ENCODE measurements at regions not wholly inside any gene's neighbourhood (a gene's known extent, or its start where the extent isn't known, plus 50 kb on each side); places are given as distances from the start of the nearest gene placed in this dataset.

DNA sequence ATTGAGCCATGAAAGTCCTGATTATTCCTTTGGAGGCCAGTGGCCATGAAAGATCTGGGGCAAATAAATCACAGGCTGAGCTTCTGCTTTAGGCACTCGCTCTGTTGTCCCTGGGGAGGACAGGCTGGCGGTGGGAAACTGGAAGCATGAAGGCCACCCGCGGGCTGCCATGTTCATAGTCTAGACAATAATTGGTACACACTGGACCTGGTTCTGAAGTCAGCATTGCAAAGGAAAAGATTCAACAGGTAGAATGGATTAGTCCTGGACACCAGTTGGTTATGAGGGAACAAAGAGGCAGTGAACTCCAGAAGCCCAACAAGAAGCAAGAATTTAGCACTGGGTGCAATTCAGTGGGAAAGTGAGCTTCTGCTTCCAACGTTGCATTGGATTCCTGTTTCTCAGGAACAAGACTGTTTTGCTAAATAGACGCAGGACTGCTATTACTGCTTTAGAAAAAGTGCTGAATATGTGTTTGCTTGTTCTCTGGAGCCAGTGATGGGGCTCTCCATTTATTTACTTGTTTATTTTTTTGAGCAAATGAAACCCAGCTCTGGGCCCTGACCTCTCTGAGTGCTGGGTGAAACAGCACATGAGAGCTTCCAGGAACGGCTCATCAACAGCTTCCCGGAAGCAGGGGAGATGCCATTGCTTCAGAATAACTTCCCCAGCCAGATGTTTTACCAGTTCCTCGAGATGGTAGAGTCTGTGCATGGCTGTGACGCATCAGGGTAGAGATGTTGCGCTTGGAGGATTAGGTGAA, 336.4 kb downstream of the ZNF536 start:
- no peak for DNase-seq (ENCODE audit: low read depth in 2 of 2)

DNA sequence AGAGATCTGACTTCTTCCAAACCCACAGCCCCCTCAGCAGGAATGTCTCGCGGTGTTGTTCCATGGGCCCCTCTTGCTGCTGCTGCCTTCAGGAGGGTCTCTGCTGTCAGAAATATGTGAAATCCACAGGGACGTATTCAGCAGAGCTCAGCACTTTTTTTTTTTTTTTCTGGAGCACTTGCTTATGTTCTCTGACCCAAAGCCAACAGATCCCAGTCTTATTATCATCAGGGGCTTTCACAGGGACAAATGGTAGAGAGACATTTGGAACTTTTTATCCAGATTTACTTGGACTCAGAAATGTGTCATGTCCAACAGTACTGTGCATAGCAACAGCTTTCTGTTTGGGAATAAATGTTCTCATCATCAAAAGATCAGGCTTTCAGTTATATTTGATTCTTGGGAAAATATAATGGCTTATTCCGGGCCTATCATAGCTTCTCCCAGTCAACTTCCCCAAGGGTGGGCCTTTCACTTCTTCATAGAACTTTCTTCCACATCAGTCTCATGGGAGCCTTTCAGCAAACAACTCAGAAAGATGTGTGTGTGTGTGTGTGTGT, 332.7 kb downstream of the ZNF536 start:
- no peak for DNase-seq (ENCODE audit: low read depth in 2 of 2)

DNA sequence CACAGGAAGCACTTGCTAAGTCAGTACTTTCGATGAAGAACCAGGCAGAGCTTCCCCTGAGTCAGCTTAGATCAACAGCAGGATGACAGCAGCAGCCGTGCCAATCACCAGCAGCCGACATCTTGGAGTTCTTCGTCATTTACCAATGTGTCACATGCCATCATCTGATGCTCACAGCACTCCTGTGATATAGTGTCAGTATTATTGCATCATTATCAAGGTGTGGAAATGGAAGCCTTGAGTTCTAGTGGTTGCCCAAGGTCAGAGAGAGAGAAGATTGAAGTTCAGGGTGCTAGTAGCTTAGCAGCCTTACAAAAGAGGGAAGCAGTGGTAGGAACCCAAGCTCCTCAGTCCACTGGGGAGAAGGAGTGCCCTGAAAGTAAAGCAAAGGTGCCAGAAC, 331.5 kb downstream of the ZNF536 start:
- no peak for DNase-seq (ENCODE audit: low read depth in 2 of 2)

DNA sequence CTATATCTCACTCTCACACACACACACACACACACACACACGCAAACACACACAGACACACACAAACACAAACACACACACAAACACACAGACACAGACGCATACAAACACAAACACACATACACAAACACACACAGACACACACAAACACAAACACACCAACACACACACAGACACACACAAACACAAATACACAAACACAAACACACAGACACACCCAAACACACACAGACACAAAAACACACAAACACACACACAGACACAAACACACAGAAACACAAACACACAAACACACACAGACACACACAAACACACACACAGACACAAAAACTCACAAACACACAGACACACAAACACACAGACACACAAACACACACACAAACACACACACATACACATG, 329.0 kb downstream of the ZNF536 start:
- DNase-seq (ENCODE audit: low read depth in 2 of 2), result no peak

DNA sequence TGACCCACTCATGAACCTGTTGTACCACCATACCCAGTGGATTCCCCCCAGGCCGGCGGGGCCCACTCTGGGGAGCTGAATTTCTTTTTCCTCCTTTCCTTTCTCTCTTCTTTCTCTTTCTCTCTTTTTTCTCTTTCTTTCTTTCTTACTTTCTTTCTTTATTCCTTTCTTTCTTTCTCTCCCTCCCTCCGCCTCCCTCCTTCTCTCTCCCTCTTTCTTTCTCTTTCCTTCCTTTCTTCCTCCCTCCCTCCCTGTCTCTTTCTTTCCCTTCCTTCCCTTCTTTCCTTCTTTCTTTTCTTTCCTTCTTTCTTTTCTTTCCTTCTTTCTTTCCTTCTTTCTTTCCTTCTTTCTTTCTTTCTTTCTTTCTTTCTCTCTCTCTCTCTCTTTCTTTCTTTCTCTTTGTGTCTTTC, 327.7 kb downstream of the ZNF536 start:
- DNase-seq (ENCODE audit: low read depth in 2 of 2), result no peak

DNA sequence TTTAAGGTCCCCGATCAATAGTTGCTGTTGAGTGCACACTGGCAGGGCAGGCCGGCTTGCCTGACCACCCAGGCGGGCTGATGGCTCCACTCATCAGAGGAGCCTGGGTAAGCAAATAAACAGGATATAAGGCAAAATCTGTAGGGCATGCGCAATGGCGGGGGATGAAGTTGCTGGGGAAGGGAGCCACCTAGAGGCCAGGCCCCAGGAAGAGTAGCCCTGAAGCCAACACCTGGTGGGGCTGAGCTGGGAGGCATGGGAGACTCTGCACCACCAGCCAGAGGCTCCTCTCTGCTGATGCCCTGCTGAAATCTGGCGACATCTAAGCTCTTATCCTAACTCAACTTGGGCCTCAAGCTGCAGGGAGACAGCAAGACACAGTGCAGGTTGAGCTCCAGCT, 324.3 kb downstream of the ZNF536 start:
- no peak for DNase-seq (ENCODE audit: low read depth in 2 of 2)

DNA sequence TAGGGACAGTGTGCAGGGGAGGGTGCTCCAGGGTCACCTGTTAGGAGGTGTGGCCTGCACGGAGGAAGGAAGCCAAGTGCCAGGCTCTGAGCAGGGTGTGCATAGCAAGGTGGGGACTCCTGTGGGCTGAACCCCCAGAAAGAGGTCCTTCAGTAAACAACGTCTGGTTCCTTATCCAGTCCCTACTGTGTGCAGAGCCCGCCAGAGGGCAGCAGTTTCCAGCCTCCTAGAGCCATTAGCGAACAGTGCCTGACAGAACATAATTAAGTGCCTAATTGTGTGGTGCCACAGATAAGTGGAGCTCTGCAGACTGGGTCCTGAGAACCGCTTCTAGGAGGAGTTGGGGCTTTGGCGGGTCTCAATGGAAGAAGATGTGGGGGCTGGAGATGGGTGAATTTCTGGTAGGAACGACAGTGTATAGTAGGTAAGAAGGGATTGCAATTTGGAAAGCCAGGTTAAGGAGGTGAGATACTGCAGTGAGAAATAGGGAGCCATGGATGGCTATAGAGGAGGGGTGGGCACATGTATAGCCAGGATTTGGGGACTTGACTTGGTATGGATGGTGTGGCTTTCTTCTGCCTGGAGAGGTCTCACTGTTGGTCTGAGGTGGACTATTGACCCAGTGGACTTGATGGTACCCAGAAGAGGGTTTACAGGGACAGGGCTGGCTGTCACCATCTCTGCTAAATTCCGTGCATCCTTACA, 323.1 kb downstream of the ZNF536 start:
- DNase-seq (ENCODE audit: low read depth in 2 of 2), result no peak

DNA sequence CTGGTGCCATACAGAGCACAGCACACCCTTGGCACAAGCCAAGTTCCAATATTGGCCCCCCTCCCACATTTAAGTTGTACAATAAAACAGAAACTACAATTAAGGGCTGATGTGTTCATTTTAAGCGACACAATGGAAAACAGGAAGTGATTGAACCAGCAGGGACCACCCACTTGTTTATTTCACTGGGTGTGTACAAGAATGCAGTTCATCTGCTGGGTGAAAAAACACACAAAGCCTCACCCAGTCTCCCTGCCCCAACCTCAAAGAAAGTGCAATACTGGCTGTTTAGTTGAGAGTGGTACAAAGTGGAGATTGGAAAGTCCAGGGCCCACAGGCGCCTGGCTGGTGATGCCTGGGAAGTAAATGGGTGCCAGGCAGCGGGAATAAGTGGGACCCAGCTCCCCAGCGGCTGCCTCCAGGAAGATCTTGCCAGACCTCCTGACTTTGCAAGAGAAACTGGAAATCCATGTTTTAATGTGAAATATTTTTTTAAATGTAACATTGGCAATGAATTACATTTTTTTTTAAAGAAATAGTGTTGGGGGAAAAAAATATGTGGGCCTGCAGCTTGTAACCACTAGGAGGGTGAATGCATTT, 322.1 kb downstream of the ZNF536 start:
- DNase-seq (ENCODE audit: low read depth in 2 of 2), result no peak

DNA sequence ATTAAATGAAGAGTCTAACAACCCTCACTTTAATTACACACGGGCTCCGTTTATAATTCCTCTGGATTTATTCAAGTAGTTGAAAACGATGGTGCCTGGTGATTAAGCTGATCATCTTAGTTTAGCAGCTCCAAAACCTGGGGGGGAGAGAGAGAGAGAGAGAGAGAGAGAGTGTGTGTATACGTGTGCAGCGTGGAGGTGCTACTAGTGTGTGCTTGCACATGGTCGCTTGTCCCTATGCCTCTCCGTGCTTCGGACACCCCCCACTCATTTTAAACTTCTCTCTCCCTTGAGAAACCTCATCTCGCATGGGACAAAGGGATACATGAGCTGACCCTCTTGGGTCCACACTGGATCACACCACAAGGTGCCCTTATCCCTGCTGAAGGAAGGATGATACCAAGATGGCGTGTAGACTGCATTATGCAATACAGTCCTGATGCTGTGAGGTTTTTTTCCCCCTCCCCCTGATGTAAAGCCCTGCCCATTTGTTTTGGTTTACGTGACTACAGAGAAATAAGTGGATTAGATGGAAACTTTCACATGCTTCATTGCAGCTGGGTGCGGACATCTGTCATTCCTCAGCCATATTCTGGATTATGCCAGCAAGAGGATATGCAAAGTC, 320.8 kb downstream of the ZNF536 start:
- DNase-seq (ENCODE audit: low read depth in 2 of 2), result no peak

DNA sequence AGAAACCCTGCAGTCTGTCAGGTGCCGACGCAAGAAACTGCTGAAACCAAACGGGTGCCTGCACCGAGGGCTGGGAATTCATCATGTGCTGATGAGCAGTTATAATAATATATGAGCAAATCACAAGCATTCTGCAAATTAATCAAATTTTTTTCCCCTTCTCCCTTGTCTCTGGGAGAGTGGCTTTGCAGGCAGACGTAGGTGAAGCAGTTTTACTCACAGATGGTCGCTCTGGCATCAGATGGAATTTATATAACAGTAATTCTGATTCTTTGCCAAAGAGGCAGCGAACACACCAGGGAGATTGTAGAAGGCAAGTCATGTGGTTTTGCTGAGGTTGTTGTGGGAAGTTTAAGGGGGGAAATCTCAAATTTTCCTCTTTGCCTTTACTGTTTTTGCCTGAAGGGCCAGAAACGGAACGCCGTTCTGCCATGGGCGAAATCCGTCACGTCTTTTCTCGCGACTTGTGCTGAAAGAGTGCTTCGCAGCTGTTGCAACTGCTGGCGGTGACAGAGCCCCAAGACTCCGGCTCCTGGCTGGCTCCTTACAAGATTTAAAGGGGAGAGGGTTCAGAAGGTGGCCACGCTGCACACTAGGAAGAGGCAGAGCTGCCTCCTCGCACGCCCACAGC, 320.1 kb downstream of the ZNF536 start:
- DNase-seq (ENCODE audit: low read depth in 2 of 2), result no peak

DNA sequence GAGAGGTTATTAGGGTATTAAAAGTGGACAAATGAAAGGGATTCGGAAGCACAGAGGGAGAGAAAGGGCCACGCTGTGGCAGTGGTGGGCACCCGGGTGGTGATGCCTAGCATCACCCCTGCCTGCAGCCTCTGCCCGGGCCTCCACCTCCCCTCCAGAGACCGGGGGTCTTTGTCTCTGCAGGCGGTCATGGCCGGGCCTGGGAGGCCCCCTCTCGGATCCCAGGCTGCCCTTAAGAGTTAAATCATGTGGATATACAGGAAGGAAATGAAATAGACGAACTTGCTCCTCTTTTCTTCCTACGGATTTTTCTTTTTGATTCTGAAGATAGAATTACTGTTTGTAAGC, 319.6 kb downstream of the ZNF536 start:
- DNase-seq (ENCODE audit: low read depth in 2 of 2), result no peak

DNA sequence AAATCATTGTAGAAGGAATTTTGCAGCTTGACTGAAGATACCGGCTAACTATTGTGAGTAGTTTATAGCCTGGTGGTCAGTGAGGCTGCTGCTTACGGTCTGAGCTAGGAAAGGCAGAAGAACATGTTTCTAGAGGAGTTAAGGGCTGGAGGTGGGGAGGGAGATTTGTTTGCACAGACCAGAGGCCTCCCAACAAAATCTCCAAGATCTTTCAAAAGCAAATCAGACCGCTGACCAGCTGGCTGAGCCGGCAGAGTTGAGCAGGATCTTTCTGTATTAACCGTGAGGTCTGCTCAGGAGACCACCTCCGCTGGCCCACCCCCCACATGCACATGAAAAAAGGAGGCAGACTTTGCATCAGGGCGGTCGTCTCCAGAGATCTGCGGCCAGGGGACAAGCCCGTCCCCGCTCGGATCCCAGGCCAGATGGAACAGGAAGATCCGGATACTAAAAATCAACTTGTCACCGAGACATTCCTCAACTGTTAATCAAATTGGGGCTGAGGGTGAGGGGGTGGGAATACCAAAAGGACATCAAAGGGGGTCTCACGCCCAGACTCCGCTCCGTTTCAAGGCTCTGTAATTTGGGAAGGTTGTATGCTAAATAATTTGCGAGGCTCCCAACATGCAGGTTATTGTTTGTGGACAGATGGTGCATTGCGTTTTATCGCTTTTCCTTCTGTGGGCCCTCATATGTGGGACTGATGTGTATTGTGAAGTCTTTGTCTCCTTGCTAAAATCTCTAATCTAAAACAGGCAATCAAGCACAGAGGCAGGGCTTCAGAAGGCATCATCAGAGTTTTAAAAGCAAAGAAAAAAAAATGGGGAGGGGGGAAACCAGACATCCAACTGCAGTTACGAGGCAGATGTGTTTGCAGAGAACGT, 319.0 kb downstream of the ZNF536 start:
- DNase-seq (ENCODE audit: low read depth in 2 of 2), result no peak

DNA sequence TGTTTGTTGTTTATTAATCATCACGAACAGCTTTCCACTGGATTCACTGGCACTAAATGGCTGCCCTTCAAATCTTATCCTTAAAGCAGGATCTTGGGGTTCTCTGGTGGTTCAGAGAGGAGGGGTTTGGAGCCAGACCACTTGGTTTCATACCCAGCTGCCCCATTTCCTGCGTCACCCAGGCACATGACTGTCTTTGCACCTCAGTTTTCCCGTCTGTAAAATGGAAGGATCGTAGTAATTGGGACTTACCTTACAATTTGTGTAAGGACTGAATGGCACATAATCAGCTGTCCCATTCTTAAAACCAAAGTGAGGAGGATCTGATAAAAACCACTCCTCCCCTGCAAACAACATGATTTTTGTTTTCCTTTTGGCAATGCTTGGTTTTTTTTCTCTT, 318.3 kb downstream of the ZNF536 start:
- DNase-seq (ENCODE audit: low read depth in 2 of 2), result no peak

DNA sequence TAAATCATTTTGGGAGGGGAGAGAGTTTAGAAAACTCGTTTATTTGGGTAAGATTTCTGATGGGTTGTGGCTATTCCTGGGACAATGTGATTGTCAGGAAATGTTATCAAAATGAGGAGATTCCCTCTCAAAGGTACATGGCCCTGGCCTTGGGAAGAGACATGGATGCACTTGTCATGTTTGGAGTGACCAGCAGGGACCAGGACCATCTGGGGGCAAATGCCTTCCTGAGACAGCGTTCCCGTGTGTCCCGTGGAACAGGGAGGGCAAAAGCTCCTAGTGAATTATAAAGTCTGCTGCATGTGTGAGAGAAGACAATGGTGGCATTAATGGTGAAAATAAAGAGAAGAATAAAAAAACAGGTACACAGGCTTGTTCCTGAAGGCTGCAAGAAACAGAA, 317.3 kb downstream of the ZNF536 start:
- DNase-seq (ENCODE audit: low read depth in 2 of 2), result no peak

DNA sequence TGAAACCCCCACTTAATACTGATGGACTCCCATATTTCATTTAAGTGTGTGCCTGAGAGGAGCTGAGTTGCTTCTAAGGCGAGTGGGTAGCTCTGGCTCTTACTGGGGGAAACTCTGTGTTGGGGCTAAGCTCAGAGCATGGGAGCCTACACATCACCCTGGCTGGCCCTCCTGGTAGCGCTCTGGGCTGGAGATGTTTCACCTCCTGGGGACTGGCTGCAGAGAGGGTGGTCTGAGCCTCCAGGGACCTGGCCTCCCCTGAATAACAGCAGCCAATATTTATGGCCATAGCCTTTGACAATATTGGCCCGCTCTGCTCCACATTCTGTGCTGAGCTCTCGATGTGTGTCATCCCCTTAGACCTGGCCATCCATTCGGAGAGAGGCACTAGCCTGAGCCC, 316.5 kb downstream of the ZNF536 start:
- DNase-seq (ENCODE audit: low read depth in 2 of 2), result no peak

DNA sequence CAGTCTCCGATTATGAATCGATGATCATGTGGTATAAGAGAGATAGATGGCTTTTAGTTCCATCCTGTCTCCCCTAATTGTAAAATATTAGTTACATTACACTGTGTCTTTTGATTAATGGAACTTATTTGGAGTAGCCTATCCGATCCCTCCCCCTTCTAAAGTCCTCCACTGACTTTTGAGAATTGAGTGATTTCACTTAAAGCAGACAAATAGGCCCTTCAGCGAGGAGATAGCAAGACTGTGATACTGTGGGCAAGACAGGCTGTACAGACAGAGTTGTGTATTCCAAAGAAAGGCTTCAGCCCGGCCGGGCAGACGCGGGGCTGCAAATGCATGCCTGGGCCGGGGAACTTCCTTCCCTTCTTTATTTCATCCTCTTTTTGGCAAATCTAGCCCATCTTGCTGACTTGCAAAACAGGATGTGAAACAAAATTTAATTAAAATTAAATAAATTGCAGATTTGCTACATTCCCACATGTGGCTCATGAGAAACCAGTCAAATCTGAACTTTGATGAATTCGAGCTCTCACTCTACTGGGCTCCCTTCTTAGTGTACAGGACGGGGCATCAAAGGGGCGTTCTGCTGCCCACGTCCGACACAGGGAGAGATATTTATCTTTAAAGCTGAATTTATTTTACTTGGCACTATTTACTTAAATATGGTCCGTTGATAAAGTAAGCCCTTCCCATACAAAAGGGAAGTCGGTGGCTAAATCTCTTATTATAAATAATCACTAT, 314.8 kb downstream of the ZNF536 start:
- no peak for DNase-seq (ENCODE audit: low read depth in 2 of 2)

DNA sequence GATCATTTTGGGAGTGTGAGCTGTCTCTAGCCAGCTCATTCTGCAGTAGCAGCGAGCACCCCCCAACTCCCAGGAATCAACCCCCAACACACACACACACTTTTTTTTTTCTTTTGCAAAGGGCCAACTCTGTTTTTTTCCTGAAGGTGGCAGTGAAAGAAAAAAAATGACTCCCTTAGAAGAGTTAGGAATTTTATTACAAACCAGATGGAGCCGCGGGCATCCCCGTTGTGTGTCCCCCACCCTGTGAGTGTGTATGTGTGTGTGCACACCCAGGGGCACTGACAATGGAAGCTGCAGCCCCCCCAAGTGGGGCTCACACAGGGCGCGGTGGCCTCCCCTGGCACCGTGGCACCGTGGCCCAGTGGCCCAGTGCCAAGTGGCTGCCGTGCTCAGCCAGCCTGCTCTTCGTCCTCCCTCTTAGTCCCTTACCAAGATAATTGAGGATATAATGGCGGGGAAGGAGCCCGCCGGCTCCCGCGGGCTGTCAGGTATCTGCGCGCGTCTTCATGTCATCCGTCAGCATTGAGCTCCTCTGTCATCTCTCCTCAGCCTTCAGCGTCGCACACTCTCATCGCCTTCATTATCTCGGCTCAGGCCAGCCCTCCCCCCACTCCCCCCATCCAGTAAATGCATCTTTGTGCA, 314.1 kb downstream of the ZNF536 start:
- no peak for DNase-seq (ENCODE audit: low read depth in 2 of 2)

DNA sequence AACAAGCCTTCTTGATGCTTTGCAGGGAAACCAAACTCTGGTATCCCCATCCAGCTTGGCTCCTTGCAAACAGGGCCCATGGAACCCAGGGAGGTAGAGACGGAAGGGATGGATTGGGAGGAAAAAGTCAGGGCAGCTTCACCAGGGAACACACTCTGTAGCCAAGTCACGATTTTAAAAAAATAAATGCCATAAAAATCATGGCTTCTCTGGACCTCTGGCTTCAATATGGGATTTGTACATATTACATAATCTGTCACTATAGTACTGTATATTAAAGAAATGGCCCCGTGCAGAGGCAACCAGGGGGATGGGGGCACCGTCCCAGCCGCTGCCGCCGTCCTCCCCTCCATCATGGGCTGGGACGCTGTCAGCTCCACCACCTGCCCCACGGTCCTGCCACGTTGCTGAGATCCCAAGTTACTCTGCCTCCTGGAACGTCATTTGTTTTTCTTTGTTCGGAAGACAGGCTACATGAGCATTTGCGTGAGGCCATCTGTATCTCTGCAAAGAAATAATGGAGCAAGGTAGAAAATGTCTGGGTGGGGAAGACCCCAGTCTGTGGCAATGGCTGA, 313.3 kb downstream of the ZNF536 start:
- DNase-seq (ENCODE audit: low read depth in 2 of 2), result no peak

DNA sequence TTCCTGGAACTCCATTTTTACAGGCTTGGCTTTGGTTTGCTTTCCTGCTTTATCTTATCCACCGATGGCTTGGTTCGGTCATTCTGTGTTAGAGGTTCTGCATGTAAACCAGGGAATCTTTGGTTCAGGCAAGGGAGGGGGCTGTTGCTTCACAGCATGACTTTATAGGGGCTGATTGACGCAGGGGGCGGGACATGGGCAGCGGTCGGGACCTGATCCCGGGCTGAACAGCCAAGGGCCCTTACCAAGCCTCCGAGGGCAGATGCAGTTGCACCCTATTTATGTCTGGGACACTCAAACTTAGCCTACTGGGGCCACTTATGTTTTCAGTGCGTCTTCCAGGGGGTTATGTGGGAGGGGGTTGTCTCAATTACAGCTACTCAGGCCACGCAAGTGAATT, 312.4 kb downstream of the ZNF536 start:
- no peak for DNase-seq (ENCODE audit: low read depth in 2 of 2)
